GM19099 (cell line): ENCODE measurements at regions not wholly inside any gene's neighbourhood (a gene's known extent, or its start where the extent isn't known, plus 50 kb on each side); places are given as distances from the start of the nearest gene placed in this dataset.

Experiments used
- POLR2A ChIP-seq: IDR thresholded peaks from 3 replicates; pipeline ENCODE4 v1.6.1; 2011; ENCODE audit warnings: low read depth; ENCODE audit not compliant: insufficient read length; ENCODE audit errors: extremely low read depth

DNA sequence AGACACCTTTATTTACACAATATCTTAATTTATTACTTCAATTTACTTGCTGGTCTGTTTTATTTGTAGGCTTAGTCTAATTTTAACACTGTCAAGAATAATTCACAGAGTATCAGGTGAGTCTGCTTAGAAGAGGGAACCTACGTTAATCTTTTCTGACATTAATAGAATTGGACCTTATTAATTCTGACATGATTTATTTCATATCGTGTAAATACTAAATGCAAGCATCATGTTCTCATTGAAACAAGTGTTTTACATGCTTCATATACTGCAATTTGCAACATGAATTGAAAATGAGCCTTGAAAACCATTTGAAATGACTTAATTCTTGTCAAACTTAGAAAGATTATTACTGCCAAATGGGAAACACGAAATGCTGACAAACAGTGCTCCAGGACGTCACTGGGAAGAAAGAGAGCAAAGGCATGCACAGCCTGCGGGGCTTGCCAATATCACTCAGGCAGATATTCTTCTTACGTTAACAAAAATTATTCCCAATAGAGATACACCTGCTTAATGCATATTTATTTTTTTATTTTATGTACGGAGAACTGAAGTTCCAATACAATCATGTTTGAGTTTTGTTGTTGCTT lies 282.0 kb upstream of the AKR1E2 start:
- no peak for TF ChIP-seq POLR2A

DNA sequence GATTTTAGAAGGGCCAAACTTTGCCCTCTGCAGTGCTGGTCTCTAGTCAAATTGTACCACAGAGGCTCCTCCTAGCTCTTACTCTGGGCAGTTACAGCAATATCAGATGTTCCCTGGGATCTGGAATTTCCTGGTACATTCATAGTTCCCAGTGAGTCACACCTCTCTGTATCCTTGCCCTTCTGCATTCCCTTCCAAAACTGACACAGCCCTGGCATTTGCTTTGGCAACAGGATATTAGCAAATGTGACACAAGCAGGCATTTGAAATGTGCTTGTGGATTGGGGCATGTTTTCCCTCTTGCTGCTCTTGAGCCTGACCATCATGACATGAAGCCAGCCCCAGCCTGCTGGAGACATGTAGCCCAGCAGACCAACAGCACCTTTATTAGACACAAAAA lies 284.7 kb upstream of the AKR1E2 start:
- no peak for TF ChIP-seq POLR2A

DNA sequence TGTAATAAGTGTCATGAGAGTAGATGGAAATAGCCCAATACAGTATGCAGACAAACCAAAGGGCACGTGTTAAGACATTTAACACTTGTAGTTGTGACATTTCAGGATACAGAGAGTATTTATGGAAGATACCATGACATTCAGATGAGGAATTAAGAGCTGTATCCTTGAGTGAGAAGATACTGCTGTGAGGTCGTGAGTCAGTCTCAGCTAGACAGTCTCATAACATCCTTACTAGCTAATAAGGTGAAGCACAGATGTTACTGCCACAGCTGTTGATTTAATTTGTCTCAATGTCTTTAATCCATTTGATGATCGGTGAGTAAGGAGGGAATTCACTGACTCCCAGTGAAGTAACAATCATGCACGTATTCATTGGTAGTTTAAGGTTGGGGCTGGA lies 288.0 kb upstream of the AKR1E2 start:
- no peak for TF ChIP-seq POLR2A

DNA sequence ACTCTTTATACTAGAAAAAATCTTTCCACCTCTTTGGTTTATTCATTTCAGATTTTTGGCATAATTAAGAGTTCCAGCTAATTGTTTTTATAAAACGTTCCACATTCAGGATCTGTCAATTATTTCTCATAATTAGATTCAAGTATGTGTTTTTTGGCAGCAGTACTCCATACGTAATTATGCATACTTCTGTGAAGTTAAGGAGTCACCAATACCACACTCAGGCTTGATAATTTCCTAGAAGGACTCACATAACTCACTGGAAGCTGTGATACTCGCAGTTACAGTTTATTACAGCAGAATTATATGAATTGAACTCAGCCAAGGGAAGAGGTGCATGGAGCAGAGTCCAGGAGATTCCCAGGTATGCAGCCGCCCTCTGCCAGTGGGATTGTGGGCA lies 290.5 kb upstream of the AKR1E2 start:
- no peak for TF ChIP-seq POLR2A

DNA sequence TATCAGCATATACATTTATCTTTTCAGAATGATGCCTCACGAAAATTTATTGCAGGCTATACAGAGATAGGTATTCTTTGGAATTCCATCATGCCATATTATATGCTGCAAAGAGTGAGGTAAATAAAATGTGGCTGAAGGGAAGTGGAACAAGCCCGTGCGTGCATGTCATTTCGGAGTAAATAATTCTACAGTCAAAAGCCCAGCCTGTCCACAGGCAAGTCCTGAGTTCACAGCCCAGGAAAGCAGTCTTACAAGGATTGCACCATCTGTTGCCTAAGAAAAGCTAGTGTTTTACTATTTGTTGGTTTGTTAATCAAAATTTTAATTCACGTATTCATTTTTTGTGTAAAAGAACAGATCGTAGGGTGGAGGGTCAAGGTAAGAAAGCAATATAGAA lies 292.4 kb upstream of the AKR1E2 start:
- no peak for TF ChIP-seq POLR2A

DNA sequence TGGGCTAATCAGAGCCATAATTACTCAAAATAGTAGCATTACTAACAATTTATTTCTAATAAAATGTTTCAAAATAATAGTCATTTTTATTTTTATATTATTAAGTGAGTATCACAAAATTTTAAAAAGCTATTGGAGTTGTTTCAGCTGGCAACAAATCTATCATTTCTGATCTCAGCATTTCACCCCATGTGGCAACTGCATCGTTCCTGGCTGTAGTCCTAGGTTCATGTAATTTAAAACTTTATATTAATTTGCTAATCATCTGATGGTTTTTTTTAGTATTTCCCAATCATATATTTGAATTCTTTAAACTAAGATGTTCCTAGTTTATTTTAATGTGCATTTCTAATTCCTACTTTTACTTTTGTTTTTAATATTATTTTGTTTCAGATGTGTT lies 293.0 kb upstream of the AKR1E2 start:
- TF ChIP-seq POLR2A = no peak

DNA sequence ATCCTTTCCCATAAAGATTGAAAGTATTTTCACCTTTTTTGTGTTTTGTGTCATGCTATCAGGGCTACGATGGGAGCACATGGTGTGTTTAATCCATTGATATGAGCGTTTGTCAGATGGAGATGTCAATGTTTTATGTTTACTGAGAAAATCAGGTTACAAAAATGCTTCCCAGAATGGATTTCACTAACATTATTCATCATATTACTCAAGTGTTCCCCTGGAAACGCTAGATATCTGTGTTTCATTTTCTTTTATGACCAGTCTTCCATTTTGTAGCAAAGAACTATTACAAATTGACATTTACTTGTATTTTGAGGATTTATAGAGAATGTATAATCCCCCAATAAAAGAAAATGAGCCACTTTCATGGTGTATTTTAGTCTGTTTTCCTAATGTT lies 293.5 kb upstream of the AKR1E2 start:
- TF ChIP-seq POLR2A = no peak

DNA sequence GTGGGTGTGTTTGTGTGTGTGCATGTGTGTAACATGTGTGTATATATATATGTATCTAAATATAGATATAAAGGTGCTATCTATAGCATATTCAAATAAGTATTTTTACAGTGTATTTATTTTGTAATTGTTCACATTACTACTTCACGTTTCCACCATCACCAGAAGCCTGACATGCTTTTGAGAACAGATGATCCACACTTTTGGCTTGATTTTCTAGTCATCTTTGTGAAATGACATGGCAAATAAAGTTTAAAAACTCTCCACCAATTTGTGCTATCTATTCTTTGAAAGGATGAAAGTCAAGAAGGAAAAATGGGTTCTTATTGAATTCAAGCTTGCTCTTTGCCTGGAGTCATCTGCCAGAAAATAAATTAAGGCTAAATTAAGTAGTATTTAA lies 294.0 kb upstream of the AKR1E2 start:
- TF ChIP-seq POLR2A = no peak

DNA sequence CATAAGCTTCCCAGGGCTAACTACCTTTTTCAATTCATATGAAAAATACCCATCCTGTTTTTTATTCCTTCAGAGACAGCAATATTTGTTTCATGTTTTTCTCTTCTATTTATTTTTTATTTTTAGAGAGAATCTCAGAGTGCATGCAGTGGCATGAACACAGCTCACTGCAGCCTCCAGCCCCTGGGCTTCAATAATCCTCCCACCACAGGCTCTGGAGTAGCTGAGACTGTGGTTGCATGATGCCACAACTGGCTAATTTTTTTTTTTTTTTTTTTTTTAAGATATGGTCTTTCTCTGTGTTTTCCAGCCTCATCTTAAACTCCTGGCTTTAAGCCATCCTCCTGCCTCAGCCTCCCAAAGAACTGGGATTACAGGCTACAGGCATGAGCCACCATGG lies 296.7 kb upstream of the AKR1E2 start:
- TF ChIP-seq POLR2A = no peak

DNA sequence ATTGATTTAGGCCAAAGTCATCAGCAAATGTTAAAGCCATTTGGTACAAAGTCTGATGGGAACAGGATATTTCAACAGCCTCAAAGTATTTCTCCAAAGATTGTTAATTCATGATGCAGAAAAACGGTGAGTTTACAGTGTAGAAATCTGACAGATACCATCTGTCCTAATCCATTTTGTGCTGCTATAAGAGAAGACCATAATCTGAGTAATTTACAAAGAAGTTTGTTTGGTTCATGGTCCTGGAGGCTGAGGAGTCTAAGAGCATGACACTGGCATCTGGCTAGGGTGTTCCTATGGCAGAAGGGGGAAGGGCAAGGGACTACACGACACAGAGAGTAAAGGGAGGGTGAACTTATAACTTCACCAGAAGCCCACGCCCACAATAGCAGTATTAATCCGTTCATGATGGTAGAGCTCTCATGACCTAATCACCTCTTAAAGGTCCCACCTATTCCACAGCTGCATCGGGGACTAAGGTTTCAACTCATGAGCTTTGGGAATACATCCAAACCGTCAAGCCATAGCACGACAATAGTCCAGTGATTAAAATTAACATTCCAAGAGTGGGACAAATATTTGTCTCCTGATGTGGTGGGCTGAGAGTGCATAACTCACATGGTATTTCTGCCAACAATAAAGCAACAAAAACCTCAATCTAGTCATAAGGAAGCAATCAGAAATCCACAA lies 298.6 kb upstream of the AKR1E2 start:
- no peak for TF ChIP-seq POLR2A

DNA sequence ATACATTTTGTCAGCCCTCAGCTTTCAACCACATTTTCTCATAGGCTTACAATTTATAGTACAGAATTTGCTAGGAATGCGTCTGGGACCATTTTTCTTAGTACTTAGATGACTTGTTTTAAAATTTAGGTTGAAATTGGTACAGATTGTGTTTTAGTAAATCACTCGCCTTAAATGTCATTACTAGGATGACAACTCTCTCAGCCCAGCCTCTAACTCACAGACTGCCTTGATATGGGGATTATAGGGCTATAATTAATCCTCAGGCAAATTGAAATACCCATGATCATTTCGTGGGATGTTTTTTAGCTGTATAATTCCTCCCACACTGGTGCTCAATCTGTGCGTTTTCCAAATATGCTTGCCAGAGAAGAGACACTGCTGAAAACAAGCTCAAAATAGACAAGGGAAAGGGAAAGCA lies 299.7 kb upstream of the AKR1E2 start:
- no peak for TF ChIP-seq POLR2A

DNA sequence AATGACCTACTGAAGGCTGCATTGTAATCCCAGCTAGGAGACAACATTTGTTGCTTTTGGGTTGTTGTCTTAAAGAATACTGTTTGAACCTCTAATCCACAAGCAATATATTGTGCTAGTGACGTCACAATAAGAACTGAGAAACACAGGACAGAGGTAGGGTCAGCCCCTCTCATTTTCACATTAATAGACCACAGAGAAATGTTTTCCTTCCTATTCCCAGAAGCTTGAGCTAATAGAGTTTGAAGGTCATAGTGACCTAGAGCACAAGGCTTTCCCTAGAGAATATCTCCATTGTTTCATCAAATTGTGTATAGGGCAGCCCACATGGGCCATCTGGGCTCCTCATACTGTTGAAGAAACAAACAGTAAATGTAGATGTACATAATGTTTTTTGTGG lies 300.9 kb upstream of the AKR1E2 start:
- TF ChIP-seq POLR2A = no peak

DNA sequence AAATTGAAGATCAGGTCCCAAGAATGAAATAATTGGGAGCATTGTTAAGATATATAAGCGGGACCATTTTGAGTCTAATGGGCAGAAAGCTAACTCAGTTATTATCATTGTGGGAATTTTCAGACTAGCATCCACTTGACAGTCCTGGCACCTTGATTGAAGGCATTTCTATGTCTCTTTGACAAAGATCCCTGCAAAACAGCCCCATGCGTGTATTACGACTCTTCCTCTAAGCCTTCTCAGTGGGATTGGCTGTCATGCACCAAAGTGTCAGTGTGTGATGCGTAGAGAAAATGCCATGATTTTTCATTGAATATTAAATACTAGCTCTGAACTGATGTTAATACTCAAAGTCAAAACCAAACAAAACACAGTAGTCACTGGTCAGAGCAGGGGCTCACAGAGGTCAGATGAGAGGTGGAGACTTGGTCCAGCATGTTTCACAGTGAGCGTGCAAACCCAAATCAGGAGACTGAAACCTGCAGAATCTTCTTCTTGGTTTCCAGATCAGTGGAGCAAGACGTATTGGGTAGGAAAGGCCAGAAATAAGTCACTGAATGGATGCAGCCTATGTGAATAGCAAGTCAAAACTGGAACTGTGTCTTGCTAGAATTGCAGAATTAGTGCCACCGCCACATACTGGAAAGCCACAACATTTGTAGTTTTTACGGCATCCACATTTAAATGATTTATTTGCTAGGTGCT lies 303.6 kb upstream of the AKR1E2 start:
- no peak for TF ChIP-seq POLR2A

DNA sequence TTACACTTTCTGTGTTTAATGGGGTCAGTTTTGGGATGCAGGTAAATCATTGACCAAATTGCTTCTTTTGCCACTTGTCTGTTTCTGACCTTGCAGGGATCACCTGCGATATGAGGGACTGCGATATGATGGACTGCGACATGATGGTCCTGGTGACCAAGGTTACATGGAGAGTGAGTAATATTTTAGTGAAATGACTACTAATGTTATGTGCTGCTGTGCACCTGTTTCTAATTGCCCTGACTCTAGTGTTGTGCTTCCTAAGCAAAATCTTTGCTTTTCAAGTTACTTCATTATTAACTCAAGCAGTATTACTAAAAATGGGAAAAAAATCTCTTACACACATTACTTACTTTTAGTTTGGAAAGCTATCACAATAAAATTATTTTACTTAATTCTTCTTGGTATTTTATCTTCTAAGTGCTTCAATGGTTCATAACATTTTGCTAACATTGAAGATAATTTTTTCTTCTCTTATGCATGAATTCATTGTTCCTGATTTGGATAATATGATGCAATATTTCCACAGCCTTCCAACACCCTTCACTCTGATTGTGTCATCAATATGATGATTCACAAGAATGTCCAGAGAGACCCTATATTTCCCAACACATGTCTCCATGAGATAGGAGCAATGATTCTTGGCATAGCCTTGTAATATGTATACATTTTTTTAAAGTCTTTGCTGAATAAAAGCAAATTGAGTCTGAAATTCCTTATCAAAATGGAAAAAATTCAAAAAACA lies 306.2 kb upstream of the AKR1E2 start:
- no peak for TF ChIP-seq POLR2A

DNA sequence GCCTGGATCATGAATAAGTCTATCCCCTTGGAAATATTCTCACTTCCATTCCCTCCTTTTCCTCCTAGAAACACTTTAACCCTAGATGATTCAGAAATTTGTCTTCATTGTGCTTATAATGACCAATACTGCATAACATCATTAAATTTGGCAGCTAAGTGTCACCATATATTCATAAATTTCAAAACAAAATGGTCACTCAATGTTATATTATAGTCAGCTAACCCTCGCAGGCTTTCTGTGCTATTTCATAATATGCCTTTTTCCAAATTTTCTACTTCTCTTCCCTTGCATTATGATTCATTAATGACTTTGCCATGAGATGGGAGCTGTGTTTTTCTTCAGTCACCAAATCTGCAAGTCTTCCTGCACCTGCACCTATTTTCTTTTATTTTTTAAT lies 308.3 kb upstream of the AKR1E2 start:
- no peak for TF ChIP-seq POLR2A

DNA sequence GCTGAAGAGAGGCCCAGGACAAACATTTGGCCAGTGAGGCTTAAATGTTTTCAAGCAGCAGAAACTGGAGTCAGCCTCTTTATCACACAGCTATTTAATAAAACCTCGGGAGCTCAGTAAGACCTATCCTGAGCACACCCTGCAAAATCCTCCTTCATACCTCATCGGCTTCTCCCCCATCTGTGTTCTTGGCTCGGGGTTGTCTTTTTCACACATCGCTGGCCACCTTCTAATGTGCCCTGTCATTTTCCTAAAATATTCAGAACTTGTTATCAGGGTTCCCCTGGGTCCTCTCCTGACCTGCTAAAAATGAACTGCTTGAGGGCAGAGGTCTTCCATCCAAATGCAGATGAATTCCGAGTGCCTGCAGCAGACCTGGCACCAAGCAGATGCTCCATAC lies 310.3 kb upstream of the AKR1E2 start:
- TF ChIP-seq POLR2A = no peak
